Loucy (cell line): ENCODE measurements at regions not wholly inside any gene's neighbourhood (a gene's known extent, or its start where the extent isn't known, plus 50 kb on each side); places are given as distances from the start of the nearest gene placed in this dataset.

Experiments used
- EZH2phosphoT487 ChIP-seq: fragments of 200-600 bp; IDR thresholded peaks from 2 replicates; pipeline ENCODE4 v1.6.1; 2018; ENCODE audit warnings: antibody characterized with exemption, mild to moderate bottlenecking, moderate library complexity, borderline replicate concordance
- TF ChIP-seq, protein P1 (sequence below): fragments of 200-600 bp; sonication (generic); conservative IDR thresholded peaks from 2 replicates; pipeline ENCODE4 v1.5.1; 2014; ENCODE audit warnings: mild to moderate bottlenecking, antibody characterized with exemption, low read length

DNA sequence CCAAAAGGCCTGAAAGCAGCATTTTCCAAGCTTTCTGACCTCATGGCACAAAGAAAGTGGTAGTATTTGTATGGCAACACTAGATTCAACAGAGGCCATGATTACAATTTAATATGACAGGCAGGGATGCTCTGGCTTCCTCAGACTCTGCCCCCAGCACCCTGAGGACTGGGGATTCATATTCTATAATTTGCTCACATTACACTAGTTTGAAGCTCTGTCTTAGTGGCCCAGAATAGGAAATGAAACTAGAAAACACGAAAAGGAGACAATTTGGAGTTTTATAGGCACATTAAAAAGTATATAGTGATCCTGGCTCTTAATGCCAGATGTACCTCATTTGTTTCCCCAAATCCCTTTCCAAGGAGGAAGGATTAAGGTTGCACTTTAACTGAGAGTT is 173.0 kb upstream of the STK17B start:
- TF ChIP-seq, protein P1, sequence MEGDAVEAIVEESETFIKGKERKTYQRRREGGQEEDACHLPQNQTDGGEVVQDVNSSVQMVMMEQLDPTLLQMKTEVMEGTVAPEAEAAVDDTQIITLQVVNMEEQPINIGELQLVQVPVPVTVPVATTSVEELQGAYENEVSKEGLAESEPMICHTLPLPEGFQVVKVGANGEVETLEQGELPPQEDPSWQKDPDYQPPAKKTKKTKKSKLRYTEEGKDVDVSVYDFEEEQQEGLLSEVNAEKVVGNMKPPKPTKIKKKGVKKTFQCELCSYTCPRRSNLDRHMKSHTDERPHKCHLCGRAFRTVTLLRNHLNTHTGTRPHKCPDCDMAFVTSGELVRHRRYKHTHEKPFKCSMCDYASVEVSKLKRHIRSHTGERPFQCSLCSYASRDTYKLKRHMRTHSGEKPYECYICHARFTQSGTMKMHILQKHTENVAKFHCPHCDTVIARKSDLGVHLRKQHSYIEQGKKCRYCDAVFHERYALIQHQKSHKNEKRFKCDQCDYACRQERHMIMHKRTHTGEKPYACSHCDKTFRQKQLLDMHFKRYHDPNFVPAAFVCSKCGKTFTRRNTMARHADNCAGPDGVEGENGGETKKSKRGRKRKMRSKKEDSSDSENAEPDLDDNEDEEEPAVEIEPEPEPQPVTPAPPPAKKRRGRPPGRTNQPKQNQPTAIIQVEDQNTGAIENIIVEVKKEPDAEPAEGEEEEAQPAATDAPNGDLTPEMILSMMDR: no peak
- no peak for TF ChIP-seq EZH2phosphoT487
